ENCODE measurements at regions not wholly inside any gene's neighbourhood (a gene's known extent, or its start where the extent isn't known, plus 50 kb on each side); places are given as distances from the start of the nearest gene placed in this dataset.

DNA sequence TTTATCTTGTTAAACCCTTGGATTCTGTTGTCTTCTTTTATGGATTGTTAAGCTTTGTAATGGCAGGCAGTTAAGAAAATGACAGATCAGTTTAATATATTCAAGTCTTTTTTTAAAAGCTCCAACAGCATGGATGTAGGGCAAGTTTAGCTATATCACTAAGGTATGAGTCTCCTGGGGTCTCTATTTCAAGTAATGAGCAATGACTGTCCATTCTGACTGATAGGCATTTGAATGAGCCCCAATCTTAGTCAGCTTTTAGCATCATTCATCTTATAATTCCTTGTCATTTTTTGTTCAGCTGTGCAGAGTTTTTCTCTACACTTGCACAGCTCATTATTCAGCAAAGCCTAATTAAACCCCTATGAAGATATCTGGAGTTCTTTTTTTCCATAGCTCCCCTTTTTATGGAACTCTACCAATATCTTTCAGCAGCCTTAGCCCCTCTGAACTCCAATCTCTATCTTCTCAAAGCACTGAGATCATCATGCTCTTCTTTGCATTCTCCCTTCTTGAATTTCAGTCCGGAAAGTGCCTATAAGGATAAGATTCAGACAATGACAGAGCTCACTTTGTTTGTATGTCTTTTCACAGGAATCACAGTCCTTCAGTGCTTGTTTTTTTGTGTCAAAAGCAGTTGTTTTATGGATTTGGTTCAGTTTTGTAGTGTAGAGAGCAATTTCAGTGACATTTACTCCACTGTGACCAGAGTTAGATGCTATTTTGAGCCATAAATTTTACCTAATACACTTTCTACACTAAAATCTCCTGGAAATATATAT lies 97.2 kb upstream of the DOK5 start:
- DNase-seq = peak; percentile 51
- no peak overlapping the region for H3K4me2 ChIP-seq (ENCODE audit: low read depth, low read length, poor library complexity, severe bottlenecking)
- H3K27ac ChIP-seq (ENCODE audit: low read length) = peak overlapping the region; percentile 61
- no peaks in the 10 kb centered on the region for H3K9me2 ChIP-seq (replicated peaks; ENCODE audit: insufficient read depth, low read length)
- no peak overlapping the region for H3K9ac ChIP-seq (ENCODE audit: low read length)
- no peaks in the 10 kb centered on the region for H3K27me3 ChIP-seq (ENCODE audit: low read length)
- peaks cover 33% of the 10 kb centered on the region for H3K4me1 ChIP-seq (ENCODE audit: low read length)
- no peaks in the 10 kb centered on the region for H3K36me3 ChIP-seq (ENCODE audit: insufficient read depth, low read length)
- H3K9me3 ChIP-seq (ENCODE audit: low read length) = peaks cover 5% of the 10 kb centered on the region
- no peaks in the 10 kb centered on the region for H4K20me1 ChIP-seq (ENCODE audit: insufficient read depth, low read depth, low read length)
- H2AFZ ChIP-seq (ENCODE audit: low read length) = no peak overlapping the region
- H3K4me3 ChIP-seq (ENCODE audit: low read length) = no peak overlapping the region
- no peaks in the 10 kb centered on the region for H3K79me2 ChIP-seq (ENCODE audit: low read length)

DNA sequence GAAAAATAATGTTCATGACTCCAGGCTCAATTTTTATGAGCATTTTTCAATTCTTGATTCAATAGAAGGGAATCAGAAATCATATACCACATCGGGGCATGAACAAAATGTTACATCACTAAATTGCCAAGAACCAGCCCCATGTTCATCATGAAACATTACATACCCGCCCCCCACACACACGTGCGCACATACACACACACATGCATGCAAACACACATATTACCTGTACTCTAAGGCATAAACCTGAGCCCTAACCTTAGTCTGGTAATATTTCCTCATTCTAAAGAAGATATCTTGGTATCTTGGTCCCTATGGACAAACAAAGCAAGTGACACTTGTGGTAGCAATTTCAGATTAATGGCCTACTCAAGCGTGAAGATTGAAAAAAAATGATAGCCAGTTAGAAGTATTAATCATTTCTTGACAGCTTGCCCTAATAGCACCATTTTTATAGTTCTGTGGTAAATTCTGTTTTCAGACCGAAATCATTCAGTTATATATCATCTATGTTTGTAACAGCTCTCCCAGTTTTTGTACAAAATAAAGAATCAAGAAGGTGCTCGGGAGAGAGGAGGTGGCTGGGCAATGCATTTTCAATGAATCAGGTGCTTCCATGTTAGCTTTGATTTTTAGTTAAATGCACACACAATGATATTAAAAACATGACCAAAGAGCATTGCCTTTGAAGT lies 95.4 kb upstream of the DOK5 start:
- DNase-seq = peak; percentile 64
- Histone ChIP-seq H3K9me2 (replicated peaks; ENCODE audit: insufficient read depth, low read length) (no peaks in the 10 kb centered on the region), H3K27ac (ENCODE audit: low read length) (peak overlapping the region; percentile 75), H3K4me3 (ENCODE audit: low read length) (no peak overlapping the region), H3K36me3 (ENCODE audit: insufficient read depth, low read length) (no peaks in the 10 kb centered on the region), H4K20me1 (ENCODE audit: insufficient read depth, low read depth, low read length) (no peaks in the 10 kb centered on the region), H3K9me3 (ENCODE audit: low read length) (no peaks in the 10 kb centered on the region), H3K27me3 (ENCODE audit: low read length) (no peaks in the 10 kb centered on the region), H3K79me2 (ENCODE audit: low read length) (no peaks in the 10 kb centered on the region), H3K9ac (ENCODE audit: low read length) (no peak overlapping the region), H3K4me1 (ENCODE audit: low read length) (peaks cover 33% of the 10 kb centered on the region), H3K4me2 (ENCODE audit: low read depth, low read length, poor library complexity, severe bottlenecking) (peak overlapping the region; percentile 23), H2AFZ (ENCODE audit: low read length) (no peak overlapping the region)

DNA sequence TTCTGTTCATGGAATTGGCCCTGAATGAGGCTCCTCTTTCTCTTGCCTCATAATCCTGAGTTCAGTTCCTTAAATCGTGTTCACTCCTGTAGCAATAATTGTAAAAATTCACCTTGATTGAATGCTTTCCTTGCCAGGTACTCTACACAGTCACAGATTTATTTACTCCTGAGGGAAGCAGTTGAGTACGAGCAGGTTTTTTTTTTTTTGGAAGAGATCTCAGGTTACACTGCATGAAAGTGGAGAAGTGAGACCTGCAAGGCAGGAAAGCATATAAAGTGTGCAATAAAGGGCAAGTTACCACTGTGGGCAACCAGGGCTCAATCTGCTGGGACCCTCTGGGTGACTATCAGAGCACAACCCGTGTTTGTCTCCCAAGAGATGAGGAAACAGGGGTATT lies 93.0 kb upstream of the DOK5 start:
- Histone ChIP-seq H3K9ac (ENCODE audit: low read length) (no peak overlapping the region), H3K36me3 (ENCODE audit: insufficient read depth, low read length) (no peaks in the 10 kb centered on the region), H3K27me3 (ENCODE audit: low read length) (no peaks in the 10 kb centered on the region), H3K79me2 (ENCODE audit: low read length) (no peaks in the 10 kb centered on the region), H2AFZ (ENCODE audit: low read length) (no peak overlapping the region), H3K4me3 (ENCODE audit: low read length) (no peak overlapping the region), H3K4me1 (ENCODE audit: low read length) (peaks cover 33% of the 10 kb centered on the region), H4K20me1 (ENCODE audit: insufficient read depth, low read depth, low read length) (no peaks in the 10 kb centered on the region), H3K9me2 (replicated peaks; ENCODE audit: insufficient read depth, low read length) (no peaks in the 10 kb centered on the region), H3K4me2 (ENCODE audit: low read depth, low read length, poor library complexity, severe bottlenecking) (no peak overlapping the region), H3K27ac (ENCODE audit: low read length) (no peak overlapping the region), H3K9me3 (ENCODE audit: low read length) (peaks cover 4% of the 10 kb centered on the region; the same call in 1 of the 2 replicates)
- DNase-seq = no peak

DNA sequence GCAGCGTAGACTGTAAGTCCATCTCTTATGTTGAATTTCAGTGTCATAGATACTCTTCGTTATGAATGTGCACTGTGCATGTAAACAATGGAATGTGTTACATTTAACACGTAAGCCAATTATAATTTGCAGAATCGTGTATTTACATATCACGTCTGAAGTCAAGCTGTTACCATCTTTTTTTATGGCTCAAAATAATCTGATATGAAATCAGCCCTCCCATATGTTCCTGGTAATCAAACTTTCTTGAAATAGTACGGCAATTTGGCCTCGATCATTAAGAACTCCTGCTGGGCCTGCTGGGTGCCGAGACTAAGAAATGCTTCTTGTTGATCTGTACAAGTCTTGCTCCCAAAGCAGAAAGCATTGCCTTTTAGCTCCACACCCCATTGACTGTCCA lies 89.6 kb upstream of the DOK5 start:
- no peak overlapping the region for H3K9ac ChIP-seq (ENCODE audit: low read length)
- no peaks in the 10 kb centered on the region for H3K36me3 ChIP-seq (ENCODE audit: insufficient read depth, low read length)
- H3K4me3 ChIP-seq (ENCODE audit: low read length) = no peak overlapping the region
- no peaks in the 10 kb centered on the region for H3K9me2 ChIP-seq (replicated peaks; ENCODE audit: insufficient read depth, low read length)
- H2AFZ ChIP-seq (ENCODE audit: low read length) = no peak overlapping the region
- H3K27ac ChIP-seq (ENCODE audit: low read length) = no peak overlapping the region
- H3K79me2 ChIP-seq (ENCODE audit: low read length) = no peaks in the 10 kb centered on the region
- H3K27me3 ChIP-seq (ENCODE audit: low read length) = no peaks in the 10 kb centered on the region
- H3K4me1 ChIP-seq (ENCODE audit: low read length) = peaks cover 12% of the 10 kb centered on the region
- no peaks in the 10 kb centered on the region for H4K20me1 ChIP-seq (ENCODE audit: insufficient read depth, low read depth, low read length)
- no peak overlapping the region for H3K4me2 ChIP-seq (ENCODE audit: low read depth, low read length, poor library complexity, severe bottlenecking)
- peaks cover 6% of the 10 kb centered on the region; the same call in 1 of the 2 replicates for H3K9me3 ChIP-seq (ENCODE audit: low read length)
- DNase-seq = no peak

DNA sequence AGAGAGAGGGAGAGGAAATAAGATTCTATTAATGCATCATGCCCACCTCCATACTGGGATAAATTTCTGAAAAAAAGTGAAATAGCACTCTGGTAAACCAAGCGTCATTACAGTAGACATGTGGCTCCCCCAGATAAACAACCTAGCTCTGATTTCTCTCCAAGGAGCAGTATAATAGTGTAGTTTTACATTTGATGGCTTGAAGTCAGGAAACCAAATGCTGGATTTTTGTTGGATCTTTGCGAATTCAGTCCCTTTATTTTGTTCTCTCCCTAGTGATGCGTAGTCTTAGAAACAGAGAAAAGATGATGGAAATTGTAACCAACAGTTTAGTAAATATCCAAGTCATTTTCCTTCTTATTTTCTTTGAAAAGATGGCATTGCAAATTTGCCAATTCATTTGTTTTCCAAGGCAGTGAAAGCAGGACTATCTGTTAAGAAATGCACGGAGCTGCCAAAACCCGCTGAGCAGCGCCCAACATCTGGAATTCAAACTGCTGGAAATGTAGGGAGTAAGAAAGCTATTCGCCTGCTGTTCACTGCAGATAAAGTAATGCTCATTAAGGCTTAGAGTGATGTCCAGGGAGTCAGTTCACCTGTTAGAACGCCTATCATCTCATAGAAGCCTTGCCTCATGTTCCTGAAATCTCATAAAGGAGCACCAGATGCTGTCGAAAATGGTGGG lies 85.7 kb upstream of the DOK5 start:
- Histone ChIP-seq H3K4me3 (ENCODE audit: low read length) (no peak overlapping the region), H3K79me2 (ENCODE audit: low read length) (no peaks in the 10 kb centered on the region), H3K9me3 (ENCODE audit: low read length) (peaks cover 12% of the 10 kb centered on the region), H4K20me1 (ENCODE audit: insufficient read depth, low read depth, low read length) (no peaks in the 10 kb centered on the region), H3K9me2 (replicated peaks; ENCODE audit: insufficient read depth, low read length) (no peaks in the 10 kb centered on the region), H3K4me1 (ENCODE audit: low read length) (no peaks in the 10 kb centered on the region), H3K36me3 (ENCODE audit: insufficient read depth, low read length) (no peaks in the 10 kb centered on the region), H3K27ac (ENCODE audit: low read length) (no peak overlapping the region), H3K4me2 (ENCODE audit: low read depth, low read length, poor library complexity, severe bottlenecking) (no peak overlapping the region), H2AFZ (ENCODE audit: low read length) (no peak overlapping the region), H3K9ac (ENCODE audit: low read length) (no peak overlapping the region), H3K27me3 (ENCODE audit: low read length) (no peaks in the 10 kb centered on the region)
- no peak for DNase-seq

DNA sequence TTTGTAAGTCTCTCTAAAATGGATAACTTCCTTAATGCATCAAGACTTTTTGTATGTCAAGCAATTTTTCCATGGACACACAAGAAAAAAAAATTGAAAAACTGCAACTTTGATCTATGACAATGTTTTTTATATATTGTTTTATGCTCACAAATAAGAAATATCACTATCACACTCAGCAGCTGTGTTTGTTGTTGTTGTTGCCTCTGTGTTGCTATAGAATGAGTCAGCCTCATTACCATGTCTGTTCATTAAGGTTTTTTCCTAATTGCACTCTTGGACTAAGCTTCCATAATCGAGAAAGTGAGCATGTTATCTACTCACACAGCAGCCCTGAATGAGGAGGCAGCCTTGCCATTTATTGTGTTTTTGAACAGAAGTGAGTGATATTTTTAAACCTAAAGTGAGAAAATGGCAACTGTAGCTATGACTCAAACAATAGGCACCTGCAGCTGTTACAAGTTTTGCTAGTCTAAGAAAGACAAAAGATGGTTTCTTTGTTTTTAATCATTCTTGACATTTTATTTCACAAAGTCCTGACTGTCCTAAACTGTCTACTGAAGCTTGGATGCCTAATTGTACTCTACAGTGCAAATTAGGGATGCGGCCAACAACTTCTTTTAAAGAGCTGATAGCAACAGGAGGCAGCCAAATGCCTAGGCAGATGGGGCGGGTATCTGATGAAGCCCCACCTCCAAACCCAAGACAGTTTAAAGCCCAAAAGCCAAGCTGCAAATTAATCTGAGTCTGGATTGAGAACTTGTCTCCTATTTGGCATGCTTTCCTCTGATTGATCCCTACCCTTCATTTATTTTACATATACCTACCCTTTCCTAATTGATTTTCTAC lies 77.9 kb upstream of the DOK5 start:
- Histone ChIP-seq H3K9me3 (ENCODE audit: low read length) (0 out of 2 replicates have a peak, but pooled peaks cover 2% of the 10 kb centered on the region), H3K79me2 (ENCODE audit: low read length) (no peaks in the 10 kb centered on the region), H3K4me2 (ENCODE audit: low read depth, low read length, poor library complexity, severe bottlenecking) (no peak overlapping the region), H3K4me1 (ENCODE audit: low read length) (no peaks in the 10 kb centered on the region), H3K27ac (ENCODE audit: low read length) (no peak overlapping the region), H2AFZ (ENCODE audit: low read length) (no peak overlapping the region), H4K20me1 (ENCODE audit: insufficient read depth, low read depth, low read length) (no peaks in the 10 kb centered on the region), H3K27me3 (ENCODE audit: low read length) (no peaks in the 10 kb centered on the region), H3K9me2 (replicated peaks; ENCODE audit: insufficient read depth, low read length) (no peaks in the 10 kb centered on the region; the same call in 1 of the 2 replicates), H3K36me3 (ENCODE audit: insufficient read depth, low read length) (no peaks in the 10 kb centered on the region), H3K4me3 (ENCODE audit: low read length) (no peak overlapping the region), H3K9ac (ENCODE audit: low read length) (no peak overlapping the region)
- no peak for DNase-seq

DNA sequence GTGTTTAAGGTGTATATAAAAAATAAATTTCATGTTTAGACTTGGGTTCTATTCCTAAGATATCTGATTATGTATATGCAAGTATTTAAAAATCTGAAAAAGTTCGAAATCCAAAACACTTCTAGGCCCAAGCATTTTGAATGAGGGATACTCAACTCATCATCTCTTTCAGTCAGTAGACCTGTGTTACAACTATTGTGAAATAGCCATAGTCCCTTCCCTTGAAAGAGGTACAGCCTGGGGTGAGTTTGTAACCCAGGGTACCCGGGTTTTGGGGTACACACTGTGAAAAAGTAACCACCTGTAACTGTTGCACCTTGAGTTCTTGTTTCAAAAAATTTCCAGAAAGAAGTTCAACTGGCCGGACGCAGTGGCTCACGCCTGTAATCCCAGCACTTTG lies 76.6 kb upstream of the DOK5 start:
- no peaks in the 10 kb centered on the region for H3K36me3 ChIP-seq (ENCODE audit: insufficient read depth, low read length)

More for the DNA sequence above, 76.6 kb upstream of the DOK5 start:
- Histone ChIP-seq H3K4me1 (ENCODE audit: low read length) (no peaks in the 10 kb centered on the region), H3K9me3 (ENCODE audit: low read length) (0 out of 2 replicates have a peak, but pooled peaks cover 2% of the 10 kb centered on the region), H2AFZ (ENCODE audit: low read length) (no peak overlapping the region), H3K9me2 (replicated peaks; ENCODE audit: insufficient read depth, low read length) (no peaks in the 10 kb centered on the region; the same call in 1 of the 2 replicates), H3K27ac (ENCODE audit: low read length) (no peak overlapping the region), H3K4me3 (ENCODE audit: low read length) (no peak overlapping the region), H4K20me1 (ENCODE audit: insufficient read depth, low read depth, low read length) (no peaks in the 10 kb centered on the region), H3K79me2 (ENCODE audit: low read length) (no peaks in the 10 kb centered on the region), H3K4me2 (ENCODE audit: low read depth, low read length, poor library complexity, severe bottlenecking) (no peak overlapping the region), H3K9ac (ENCODE audit: low read length) (no peak overlapping the region), H3K27me3 (ENCODE audit: low read length) (no peaks in the 10 kb centered on the region)
- DNase-seq = no peak

Measured in Karpas-422 (cell line).